Retina (tissue), 1 donor: ENCODE measurements at regions not wholly inside any gene's neighbourhood (a gene's known extent, or its start where the extent isn't known, plus 50 kb on each side); places are given as distances from the start of the nearest gene placed in this dataset.

Source experiments
- DNase-seq: peaks from one replicate; pipeline ENCODE4 v3.0.0-alpha.2; 2016

DNA sequence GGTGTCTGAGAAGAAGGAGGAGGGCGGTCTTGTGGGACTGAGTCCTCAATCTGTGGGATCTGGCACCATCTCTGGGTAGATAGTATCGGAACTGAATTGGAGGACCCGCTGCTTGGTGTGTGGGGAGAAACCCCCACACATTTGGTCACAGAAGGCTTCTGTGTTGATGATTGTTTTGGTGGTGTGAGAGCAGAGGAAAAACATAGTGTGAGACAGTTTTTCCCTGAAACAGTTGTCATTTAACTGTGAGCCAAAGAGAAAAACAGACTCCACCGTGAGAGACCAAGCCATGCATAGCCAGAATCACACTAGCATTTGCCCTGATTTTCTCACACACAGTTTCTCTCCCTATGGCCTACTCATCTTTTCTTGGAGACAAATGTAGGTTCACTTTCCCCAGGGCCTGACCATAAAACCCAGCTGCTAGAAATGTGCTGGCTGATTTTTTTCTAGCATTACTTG is 91.4 kb upstream of the FLRT2 start:
- DNase-seq: no peak

DNA sequence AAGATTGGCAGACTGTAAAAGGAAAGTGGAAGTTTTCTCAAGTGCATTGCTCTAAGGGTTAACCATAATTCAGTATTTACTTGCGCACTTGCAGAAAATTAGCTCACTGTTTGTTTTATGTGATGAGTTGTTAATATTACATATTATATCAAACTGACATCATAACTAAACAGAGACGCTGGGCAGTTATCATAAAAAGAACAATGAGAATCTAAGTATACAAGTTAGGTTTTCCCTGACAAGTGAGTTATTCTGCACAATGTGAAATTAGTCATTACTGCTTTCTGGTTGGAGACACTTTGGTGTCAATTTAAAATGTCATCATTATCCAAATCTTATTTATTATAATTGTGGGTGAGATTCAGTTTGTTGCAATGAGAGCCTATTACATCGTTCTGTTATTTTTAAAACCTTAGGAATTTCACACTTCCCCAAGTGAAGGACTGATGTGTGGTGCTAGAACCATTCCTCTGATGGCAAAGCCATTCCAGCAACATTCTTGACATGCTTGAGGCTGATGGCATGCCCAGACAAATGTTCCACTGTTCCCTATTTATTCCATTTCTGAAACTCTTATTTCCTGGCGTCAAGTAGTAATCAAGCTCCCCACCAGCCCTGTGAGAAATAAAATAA is 90.1 kb upstream of the FLRT2 start:
- DNase-seq: no peak

GRCh38 chr14:85441909-85442643 is 87.9 kb upstream of the FLRT2 start:
- no peak for DNase-seq

DNA sequence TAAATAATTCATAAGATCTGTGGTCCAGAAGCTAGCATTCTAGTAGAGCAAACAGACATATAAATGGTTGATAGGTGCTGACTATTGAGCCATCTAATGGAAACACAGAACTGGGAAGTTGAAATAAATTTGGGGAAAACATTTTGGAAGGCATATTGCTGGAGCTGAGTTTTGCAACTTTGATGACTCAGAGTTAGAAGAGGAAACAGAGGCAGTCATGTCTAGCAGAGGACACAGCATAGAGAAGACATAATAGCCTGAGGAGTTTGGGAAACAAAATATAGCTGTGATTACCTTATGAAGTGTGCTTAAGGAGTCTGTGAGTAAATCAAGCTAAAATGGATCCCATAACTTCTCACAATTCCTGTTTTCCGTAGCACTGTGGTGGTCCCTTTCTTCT is 86.9 kb upstream of the FLRT2 start:
- no peak for DNase-seq

- no peak for DNase-seq
Observed at GRCh38 chr14:85444635-85445034, 85.3 kb upstream of the FLRT2 start.

DNA sequence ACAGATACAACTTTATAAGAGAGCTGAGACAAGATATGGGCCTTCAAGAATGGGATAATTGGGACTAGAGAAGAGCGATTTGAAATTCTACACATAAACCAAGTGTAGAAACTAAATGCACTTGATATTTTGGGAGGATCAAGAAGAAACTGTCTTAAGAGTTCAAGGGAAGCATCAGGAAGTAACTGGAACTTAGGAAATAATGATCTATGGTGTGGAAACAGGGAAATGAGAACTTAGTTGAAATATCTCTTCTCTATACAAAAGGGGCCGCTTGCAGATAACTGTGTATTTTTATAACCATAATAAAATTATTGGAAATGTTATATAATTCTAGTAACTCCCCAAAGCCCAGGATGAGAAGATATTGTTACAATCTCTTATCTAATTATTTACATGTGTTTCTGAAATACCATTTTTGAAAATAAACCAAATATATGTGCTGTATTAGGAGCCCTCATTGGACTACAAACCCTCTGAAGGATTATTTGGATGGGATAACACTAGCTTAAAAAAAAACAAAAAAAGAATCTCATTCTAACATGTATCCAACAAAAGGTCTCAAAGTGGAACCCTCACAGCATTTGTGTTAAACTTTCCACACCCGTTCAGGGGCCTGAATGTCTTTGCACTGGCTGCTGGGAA is 84.7 kb upstream of the FLRT2 start:
- no peak for DNase-seq

DNA sequence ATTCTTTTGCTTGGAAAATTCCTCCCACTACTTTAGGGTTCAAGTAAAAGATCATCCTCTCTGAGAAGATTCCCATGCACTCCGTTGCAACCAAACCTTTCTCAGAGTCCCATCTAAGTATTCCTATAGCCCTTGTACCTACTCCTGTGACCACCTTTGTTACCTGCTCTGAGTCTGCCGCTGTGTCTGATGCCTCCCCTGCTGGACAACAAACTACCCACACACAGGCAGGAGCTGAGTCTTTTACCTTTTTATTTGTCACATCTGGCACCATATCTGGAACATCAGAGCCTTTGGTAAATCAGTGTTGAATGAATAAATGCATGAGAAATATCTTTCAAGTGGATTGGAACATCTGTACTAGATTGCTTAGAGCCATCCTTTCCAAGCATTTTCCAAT is 82.1 kb upstream of the FLRT2 start:
- DNase-seq: no peak

DNA sequence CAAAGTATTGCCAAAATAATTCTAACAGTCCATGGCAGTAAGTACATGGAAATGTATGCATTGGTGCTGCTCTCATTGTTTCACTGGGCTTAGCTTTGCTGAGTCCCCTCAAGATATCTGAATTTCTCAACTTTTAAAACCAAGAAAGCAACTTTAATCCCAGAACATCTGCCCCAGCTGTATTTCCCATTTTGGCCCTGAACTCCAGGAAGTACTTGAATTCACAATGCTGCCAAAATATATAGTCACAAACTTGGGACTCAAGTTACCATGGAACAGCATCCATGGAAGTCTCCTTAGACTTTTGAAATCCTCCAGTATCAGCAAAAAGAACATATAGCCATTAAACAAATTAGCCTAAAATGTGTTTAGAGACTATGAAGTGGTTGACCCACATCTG is 78.5 kb upstream of the FLRT2 start:
- DNase-seq: no peak

DNA sequence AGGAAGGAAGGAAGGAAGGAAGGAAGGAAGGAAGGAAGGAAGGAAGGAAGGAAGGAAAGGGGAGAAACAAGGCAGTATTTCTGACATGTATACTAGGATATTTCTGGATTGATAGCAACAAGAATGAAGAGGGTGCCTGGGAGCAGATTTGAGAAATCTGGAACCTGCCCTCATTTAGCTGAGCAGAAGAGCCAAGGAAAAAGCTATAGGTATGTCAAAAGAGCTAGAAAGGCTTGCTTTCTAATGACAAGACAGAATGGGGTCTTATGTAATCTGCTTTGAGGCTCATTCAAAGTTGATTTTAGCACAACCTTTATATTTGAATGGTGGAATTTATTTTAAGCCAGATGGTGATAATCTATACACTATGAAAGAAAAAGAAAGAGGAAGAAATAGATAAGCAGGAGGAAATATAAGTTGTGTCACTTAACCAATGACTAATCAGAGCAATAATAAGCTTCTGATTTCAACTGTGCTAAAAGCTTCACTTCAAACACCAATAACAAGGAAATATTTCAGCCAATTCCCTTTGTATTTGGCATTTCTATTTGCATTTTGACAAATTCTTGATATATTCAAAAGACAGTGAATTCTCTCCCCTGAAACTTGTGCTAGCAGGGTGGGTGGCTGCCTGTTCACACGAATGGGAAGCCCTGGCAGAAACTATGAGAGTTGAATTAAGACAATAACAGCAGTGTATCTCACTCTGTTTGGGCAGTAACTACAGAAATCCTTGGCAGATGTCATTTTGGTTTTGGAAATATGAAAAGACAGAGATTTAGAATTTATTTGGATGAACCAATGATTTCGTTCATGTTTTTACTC is 76.3 kb upstream of the FLRT2 start:
- no peak for DNase-seq

DNA sequence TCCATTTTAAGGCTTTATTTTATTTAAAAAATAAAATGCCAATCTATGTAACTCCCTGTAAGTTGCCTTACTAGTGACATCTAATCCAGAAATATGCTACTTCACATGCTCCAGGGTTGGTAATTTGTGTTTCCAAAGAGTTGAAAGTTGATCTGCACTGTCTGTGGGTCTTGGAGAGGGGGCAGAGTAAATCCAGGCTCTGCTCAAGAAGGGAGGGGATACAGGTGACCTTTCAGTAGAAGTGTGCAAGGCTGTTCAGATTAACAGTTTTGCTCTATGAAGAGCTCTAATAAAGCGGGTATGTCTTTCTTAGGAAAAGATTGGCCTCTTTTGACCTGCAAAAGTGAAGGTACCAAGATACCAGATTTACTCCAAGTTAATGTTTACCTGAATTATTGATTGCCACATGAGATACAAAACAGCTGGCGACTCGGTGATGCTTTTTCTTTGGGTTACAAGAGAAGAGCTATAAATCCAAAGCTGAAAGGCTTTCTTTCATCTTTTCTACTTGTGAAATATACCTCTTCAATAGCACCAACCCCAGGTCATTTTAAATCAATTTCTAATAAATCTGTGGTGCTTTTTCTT is 75.6 kb upstream of the FLRT2 start:
- DNase-seq: no peak

GRCh38 chr14:85459361-85460000 is 70.5 kb upstream of the FLRT2 start:
- DNase-seq: no peak

DNA sequence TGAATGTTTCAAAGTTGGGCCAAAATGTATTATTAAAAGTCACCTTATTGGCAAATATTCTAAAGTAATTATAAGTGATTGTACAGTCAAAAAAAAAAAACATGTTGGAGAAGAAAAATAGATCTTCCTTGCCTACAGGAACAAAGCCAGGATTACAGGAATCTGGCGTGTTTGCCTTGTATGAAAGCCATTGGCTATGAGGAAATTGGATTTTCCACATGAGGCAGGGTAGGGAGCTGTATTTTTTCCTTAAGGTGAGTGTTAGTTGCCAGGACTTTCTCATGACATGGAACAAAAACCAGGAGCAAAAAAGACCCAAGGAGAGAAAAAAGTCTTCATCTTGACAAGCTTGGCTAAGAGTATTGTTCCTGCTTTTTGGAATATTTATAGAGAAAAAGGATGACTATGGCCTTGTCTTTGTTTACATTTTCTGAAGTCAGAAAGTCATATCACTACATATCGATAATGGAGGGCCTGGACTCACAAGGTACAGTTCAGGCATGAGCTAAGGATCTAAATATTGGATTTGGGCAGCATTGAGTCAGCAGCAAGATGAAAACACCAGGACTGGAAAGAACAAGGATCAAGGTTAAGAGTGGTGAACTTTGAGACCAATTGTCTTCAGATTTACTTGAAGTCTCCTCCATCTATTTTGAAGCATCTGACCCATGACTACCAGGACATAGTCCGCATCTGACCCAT is 68.4 kb upstream of the FLRT2 start:
- DNase-seq: no peak

DNA sequence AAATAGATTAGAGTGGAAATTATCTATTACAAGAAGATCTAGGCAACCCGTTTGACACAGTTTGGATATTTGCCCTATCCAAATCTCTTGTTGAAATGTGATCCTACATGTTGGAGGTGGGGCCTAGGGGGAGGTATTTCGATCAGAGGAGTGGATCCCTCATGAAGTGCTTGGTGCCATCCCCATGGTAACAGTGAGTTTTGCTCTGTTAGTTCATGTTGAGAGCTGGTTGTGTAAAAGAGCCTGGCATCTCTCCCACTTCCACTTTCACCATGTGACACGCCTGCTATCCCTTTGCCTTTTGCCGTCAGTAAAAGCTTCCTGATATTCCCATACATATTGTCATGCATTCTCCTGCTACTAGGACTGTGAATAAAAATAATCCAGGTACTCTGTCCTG is 66.4 kb upstream of the FLRT2 start:
- DNase-seq: no peak

DNA sequence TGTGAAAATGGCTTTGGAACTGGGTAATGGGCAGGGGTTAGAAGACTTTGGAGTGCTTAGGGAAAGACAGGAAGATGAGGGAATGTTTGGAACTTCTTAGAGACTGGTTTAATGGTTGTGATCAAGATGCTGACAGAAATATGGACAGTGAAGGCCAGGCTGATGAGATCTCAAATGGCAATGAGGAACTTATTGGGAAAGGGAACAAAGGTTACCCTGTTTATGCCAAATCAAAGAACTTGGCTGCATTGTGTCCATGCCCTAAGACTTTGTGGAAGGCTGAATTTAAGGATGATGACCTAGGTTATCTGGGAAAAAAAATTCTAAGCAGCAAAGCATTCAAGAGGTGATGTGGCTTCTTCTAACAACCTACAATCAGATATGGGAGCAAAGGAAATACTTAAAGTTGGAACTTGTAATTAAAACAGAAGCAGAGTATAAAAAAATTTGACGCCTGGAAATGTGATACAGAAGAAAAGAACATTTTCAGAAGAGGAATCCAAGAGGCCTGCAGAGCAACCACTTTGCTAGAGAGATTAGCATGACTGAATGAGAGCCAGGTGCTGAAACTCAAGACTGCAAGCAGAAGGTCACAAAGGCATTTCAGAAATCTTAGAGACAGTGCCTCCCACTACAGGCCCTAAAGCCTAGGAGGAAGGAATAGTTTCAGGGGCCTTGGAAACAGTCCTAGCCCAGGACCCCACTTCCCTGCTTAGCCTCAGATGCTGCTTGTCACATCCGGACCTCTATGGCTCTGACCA is 65.6 kb upstream of the FLRT2 start:
- DNase-seq: no peak

- no peak for DNase-seq
Observed at GRCh38 chr14:85466678-85467077, 63.3 kb upstream of the FLRT2 start.

- no peak for DNase-seq
Observed at GRCh38 chr14:85468816-85469215, 61.1 kb upstream of the FLRT2 start.

DNA sequence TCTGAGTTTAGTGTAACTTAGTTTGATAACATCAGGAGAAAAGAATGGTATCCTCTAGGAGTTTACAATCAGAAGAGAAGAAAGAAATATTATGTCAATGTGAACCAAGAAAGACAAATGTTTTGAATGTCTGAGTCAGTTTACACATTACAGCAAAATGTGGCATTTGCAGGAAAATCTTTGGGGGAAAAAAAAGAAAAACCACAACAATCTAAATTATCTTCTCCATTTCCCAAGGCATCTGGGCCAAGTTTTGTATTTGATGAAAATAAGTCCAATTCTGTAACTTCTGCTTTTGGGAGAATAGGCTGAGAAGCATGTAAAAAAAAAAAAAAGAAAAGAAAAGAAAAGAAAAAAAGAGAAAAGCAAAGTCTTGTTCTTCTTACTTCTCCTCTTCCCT is 58.8 kb upstream of the FLRT2 start:
- no peak for DNase-seq

- DNase-seq: no peak
Observed at GRCh38 chr14:85471744-85472143, 58.2 kb upstream of the FLRT2 start.

DNA sequence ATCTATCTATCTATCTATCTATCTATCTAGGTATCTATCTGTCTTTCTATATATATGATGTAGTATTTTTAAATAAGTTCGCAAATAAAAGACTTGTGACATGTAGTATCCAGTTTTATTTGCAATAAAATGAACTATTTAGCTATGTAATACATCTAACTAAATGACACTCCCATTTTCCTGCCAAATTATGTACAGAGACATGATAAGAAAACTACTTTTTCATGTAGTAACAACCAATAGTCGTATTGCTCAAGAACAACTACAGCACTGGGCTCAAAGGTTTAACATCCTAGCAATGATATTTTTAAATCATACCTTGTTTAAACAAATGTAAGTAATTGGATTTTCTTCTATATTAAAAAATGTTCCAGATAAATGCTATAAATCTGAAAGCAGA is 55.5 kb upstream of the FLRT2 start:
- no peak for DNase-seq

DNA sequence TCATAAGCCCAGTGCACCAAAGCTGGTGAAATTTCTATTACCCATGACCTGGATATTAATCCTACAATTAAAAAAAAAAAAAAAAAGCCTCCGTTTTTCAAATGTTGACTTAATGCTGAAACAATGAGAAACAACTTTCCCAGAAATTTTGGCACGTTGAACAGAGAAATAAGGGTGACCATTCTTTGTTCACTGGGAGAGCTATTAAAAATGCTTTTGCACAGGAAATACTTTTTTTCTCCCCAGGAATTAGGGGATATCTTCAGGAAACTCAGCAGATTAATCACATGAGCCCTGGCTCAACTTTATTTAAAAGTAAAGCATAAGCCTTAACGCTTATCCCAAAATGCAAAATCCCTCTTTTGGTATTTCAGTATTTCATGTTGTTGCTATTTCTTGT is 54.8 kb upstream of the FLRT2 start:
- no peak for DNase-seq

GRCh38 chr14:85479306-85479705 is 50.6 kb upstream of the FLRT2 start:
- no peak for DNase-seq
